Spleen (tissue), 7 donors: ENCODE measurements at regions not wholly inside any gene's neighbourhood (a gene's known extent, or its start where the extent isn't known, plus 50 kb on each side); places are given as distances from the start of the nearest gene placed in this dataset.

Experiments
- POLR2A ChIP-seq, 3 donors: fragments of 450-650 bp; IDR thresholded peaks; one replicate each; pipeline ENCODE4 v1.5.1; 2017; ENCODE audit warnings: antibody characterized with exemption in 3 of 3, mild to moderate bottlenecking in 1 of 3
- POLR2AphosphoS5 ChIP-seq, 3 donors: sonication (generic); formaldehyde crosslinking; IDR thresholded peaks; one replicate each; pipeline ENCODE4 v1.5.1; 2017; ENCODE audit warnings: antibody characterized with exemption in 3 of 3
- TF ChIP-seq, protein P1 (sequence below), 11 experiments: fragments of 200-600 bp in 7 of 11; fragments of 450-650 bp in 4 of 11; sonication (generic) in 4 of 11; IDR thresholded peaks in 8 of 11; conservative IDR thresholded peaks in 3 of 11; 1 replicate in 7 of 11; 2 replicates in 4 of 11; pipeline versions ENCODE4 v1.4.0 to v1.8.0; 2016 to 2021; ENCODE audit warnings: antibody characterized with exemption in 11 of 11, inconsistent platforms in 4 of 11, mild to moderate bottlenecking in 1 of 11
- donor health status: DM: no; HTN: no; CAD: no; lungs with moderate emphysema.
- donor health status: DM: no; HTN: no; CAD: no.
- donor health status: DM: no; HTN: no; CAD: no.

DNA sequence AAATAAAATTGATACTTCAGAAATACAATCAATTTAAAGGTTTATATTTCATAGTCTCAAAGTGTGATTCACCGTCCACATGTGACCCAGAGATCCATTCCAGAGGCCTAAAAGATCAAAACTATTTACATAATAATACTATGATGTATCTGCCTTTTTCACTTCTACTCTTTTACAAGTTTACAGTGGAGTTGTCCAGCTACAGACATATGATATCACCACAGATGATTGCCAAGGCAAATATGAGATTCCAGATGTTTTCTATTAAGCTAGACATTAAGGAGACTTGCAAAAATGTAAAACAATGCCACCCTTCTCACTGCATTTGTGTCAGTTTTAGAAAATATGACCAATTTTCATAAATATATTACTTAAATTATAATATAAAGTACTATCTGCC, 443.7 kb downstream of the GJA1 start:
- TF ChIP-seq, protein P1, sequence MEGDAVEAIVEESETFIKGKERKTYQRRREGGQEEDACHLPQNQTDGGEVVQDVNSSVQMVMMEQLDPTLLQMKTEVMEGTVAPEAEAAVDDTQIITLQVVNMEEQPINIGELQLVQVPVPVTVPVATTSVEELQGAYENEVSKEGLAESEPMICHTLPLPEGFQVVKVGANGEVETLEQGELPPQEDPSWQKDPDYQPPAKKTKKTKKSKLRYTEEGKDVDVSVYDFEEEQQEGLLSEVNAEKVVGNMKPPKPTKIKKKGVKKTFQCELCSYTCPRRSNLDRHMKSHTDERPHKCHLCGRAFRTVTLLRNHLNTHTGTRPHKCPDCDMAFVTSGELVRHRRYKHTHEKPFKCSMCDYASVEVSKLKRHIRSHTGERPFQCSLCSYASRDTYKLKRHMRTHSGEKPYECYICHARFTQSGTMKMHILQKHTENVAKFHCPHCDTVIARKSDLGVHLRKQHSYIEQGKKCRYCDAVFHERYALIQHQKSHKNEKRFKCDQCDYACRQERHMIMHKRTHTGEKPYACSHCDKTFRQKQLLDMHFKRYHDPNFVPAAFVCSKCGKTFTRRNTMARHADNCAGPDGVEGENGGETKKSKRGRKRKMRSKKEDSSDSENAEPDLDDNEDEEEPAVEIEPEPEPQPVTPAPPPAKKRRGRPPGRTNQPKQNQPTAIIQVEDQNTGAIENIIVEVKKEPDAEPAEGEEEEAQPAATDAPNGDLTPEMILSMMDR (IDR thresholded peaks at IDR 0.05 in 8 of 11, conservative IDR thresholded peaks at IDR 0.05 in 3 of 11), result no peak
- no peak for TF ChIP-seq POLR2A (IDR thresholded peaks at IDR 0.05)
- no peak for TF ChIP-seq POLR2AphosphoS5 (IDR thresholded peaks at IDR 0.05)
